M059J (cell line): ENCODE measurements at regions not wholly inside any gene's neighbourhood (a gene's known extent, or its start where the extent isn't known, plus 50 kb on each side); places are given as distances from the start of the nearest gene placed in this dataset.

Experiments used
- DNase-seq: peaks from one replicate; pipeline ENCODE4 v3.0.0-alpha.2; 2012; ENCODE audit warnings: low read depth

DNA sequence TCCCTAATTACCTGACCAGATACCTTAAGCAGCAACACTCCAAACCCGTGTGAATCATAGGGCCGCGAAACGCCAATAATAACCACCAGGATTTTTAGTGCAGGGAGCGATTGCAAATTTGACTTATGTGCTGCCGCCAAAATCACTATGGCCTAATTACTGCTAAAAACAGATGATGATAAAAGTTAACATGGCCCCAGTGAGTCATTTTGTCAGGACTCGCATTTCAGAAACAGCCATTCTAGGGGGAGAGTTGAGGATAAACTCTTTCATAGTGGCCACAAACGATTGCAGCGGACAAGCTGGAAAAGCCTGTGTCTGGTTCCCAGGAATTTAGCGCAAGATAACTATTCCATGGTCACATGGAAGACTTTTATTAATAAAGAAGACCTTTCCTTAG is 103.4 kb downstream of the HLX start:
- DNase-seq = peak; percentile 29

DNA sequence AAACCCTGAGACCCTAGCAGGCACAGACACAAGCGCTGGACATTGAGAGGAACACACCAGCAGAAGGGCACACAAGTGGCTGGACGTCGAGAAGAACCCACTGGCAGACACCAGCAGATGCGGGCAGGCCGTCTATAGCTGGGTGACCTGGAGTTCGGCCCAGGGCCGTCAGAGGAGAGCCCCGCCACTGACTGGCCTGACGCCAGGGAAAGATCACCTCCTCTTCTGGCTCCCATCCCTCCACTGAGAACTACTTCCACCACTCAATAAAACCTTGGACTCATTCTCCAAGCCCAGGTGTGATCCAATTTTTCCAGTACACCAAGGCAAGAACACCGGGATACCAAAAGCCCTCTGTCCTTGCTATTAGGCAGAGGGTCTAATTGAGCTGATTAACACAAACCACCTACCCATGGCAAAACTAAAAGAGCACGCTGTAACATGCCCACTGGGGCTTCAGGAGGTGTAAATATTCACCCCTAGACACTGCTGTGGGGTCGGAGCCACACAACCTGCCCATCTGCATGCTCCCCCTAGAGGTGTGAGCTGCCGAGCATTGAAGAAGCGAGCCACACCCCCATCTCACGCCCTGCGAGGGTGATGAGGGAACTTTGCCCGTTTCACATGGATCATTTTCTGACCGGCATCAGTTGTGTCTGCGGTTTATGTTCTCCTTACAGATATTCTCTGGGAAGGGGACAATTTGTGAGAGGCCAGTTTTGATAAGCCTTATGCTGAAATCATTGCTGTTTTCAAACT is 104.8 kb downstream of the HLX start:
- DNase-seq = no peak

GRCh38 chr1:220990427-220991339 is 111.4 kb downstream of the HLX start:
- peak; percentile 88 for DNase-seq

- DNase-seq = peak; percentile 5
These were observed 112.3 kb downstream of the HLX start for GRCh38 chr1:220991506-220991905.

- DNase-seq = no peak
These were observed 112.9 kb downstream of the HLX start for GRCh38 chr1:220991959-220992704.

DNA sequence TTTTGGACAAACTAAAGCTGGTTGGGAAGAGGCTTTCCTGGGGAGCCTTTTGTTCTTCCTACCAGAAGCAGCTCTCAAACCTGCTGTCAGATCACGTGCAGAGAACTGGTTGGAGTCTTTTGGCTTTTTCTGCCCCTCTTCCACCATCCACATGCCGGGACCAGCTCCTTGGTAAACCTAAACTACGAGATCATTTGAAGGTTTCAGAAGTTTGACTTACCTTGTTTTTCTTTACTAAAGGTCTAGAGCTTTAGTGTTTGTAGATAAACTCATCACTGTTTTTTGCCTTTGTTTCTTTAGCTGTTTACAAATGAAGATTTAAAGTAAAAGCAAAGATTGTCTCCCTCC is 113.4 kb downstream of the HLX start:
- no peak for DNase-seq

DNA sequence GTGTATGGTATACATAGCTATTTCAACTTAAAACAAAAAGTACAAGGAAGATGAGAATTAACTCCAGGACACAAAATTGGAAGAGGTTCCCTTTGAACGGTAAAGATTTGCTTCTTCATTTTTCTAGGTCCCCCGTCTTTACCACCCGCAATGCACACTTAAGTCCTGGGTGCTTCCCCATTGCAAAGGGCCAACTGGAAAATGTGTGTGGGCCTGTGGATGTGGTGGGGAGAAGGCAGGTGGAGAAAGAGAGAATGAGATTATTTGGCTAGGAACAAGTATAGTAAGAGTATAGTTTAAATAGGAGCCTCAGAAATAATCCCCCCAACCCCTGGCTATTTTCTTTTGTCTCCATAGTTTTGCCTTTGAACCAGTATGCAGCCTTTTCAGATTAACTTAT is 115.4 kb downstream of the HLX start:
- DNase-seq = no peak

DNA sequence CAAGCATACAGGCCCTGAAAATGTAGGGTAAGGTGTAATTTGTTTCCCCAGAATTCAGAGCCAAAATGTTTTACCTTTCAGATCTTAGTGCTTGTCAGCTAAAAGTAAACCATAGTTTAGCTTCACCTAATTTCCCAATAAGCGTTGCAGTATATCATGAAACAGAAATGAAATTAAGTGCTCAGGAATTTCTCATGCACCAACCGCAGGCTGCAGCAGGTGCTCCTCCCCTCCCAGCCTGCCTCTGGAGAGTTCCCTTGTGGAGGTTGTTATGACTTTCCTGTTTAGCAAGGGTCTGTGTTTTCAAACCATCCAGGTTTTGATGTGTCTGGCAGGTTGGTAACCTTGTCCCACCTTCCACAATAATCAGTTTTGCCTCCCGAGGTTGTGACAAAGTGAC is 118.5 kb downstream of the HLX start:
- DNase-seq = no peak

DNA sequence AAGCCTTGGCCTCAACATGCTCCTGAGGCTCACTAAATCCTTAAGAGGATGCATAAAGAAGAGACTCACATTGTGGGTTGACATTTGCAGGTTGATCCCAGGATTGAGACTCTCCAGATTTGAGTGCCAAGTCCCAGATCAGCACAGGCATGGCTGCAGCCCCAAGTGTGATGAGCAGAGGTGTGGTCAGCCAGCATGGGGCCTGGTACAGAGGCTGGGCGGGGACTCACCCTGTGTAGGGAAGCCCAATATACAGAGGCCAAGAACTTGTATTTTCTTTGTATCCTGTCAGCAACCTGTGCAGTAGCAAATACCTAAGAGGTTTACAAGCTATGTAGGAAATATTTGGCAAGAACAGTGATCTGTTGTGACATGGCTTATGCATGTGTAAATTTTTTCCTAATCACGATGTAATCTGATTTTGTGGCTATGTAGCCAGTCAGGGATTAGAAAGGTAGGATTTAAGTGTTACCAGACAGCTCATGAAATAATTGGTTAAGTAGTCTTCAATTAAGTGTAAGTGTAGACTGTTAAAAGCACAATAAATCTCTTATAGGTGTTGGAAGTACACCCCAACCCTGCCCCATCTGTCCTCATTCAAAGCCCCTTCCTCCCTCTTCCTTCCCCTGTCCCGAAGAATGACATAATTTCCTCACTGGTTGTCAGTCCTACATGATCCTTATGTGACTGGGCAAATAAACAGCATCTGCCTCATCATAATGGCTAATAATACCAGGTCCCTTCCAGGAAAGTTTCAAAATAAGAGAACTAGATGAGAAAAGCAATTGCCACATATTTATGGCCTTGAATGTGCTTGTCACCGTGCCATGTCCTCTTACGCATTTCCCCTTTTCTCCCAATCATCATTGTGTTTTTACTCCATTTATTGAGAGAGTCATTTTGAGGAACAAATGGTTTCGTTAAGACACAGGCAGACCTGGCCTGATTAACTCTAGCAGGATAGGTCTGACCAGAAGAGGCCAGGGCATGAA is 120.9 kb downstream of the HLX start:
- no peak for DNase-seq

- DNase-seq = no peak
These were observed 121.9 kb downstream of the HLX start for GRCh38 chr1:221001167-221001566.

DNA sequence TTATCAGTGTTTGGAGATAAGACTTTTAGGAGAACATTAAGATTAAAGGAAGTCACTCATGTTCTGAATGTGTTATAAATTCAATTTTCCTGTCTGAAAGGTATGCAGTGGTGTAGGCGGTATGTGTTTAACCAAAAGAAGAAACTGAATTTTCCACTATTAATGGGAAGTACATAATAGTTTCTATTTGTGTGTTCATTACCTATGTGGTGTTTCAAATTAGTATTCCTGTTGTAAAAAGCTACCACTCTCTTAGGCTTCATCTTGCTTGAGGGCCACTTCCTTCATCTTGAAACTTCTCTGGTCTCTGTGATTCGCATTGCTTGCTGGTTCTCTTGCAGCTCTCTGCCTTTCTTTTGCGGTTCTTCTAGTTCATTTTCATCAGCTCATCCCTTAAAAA is 123.4 kb downstream of the HLX start:
- no peak for DNase-seq

- no peak for DNase-seq
These were observed 131.9 kb downstream of the HLX start for GRCh38 chr1:221011145-221011544.

- DNase-seq = no peak
These were observed 132.9 kb downstream of the HLX start for GRCh38 chr1:221012120-221012519.

- DNase-seq = no peak
These were observed 134.7 kb downstream of the HLX start for GRCh38 chr1:221013691-221014660.

- peak; percentile 9 for DNase-seq
These were observed 136.0 kb downstream of the HLX start for GRCh38 chr1:221015159-221015790.

GRCh38 chr1:221016751-221017150 is 137.5 kb downstream of the HLX start:
- DNase-seq = no peak

DNA sequence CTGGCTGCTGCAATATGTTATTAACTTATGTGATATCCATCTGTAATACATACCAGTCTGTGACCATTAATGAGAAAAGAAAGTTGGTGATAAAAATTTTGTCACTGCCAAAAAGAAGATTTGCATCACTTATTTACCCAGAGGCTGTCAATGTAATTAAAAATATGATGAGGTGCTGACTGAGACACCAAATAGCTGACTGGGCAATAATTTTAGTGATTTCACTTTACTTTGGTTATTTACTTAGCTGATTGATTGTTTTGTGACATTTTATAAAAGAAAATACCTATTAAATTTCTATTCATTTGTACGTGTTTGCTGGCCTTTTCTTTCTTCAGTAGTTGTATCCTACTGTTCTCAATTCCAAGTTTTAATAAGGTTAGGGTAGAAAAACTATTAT is 139.2 kb downstream of the HLX start:
- no peak for DNase-seq

- DNase-seq = peak; percentile 38
These were observed 143.1 kb downstream of the HLX start for GRCh38 chr1:221022331-221022730.

DNA sequence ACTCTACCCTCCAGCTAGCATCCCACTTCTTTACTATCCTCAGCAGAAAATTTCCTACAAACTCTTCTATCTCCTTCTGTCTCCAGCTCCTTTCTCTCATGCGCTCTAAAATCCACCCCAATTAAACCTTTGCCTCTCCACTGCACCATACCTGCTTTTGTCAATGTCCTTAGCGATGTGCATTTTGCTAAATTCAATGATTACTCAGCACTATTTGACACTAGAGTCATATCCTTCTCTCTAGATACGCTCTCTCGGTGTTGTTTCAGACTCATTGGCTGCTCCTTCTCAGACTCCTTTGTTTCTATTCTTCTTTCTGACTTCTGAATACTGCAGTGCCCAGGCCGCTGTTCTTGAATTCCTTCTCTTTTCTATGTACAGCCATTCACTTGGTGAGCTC is 144.2 kb downstream of the HLX start:
- DNase-seq = no peak

- DNase-seq = no peak
These were observed 146.3 kb downstream of the HLX start for GRCh38 chr1:221025501-221025900.
